Endothelial cell of umbilical vein (primary cell): ENCODE measurements at regions not wholly inside any gene's neighbourhood (a gene's known extent, or its start where the extent isn't known, plus 50 kb on each side); places are given as distances from the start of the nearest gene placed in this dataset.

Experiments
- BruUV-seq: library from RNA; stranded (reverse); fragments of 400-500 nt; replicated peaks from 2 replicates; lab custom pipeline; 2021; lab: Mats Ljungman, UMichigan
- CTCF ChIA-PET: fragments of 300-600, 350-600 bp; sonication (Branson Sonifier 250); formaldehyde crosslinking; loops from one replicate; lab custom pipeline; 2021; ENCODE audit warnings: antibody characterized with exemption, inconsistent platforms; lab: Charles Lee
- POLR2A ChIA-PET: fragments of 300-600, 350-600 bp; sonication (Branson Sonifier 250); formaldehyde crosslinking; loops from one replicate; lab custom pipeline; 2021; ENCODE audit warnings: antibody characterized with exemption, inconsistent platforms; lab: Charles Lee
- DNase-seq: peaks from one replicate; pipeline ENCODE4 v3.0.0-alpha.2; 2011; ENCODE audit warnings: low read depth, low spot score
- FAIRE-seq: peaks from 2 replicates; lab custom pipeline; 2011; peaks lifted over from hg19 to GRCh38; lab: Jason Lieb, UNC
- H2AFZ ChIP-seq: 2 replicates; pipeline ENCODE4 v1.6.0; 2012; ENCODE audit warnings: low read depth, low read length, control low read depth, inconsistent platforms
- H3K27ac ChIP-seq: 2 replicates; pipeline ENCODE4 v1.5.1; 2011; ENCODE audit warnings: low read depth, mild to moderate bottlenecking, control low read depth, low read length, moderate library complexity; ENCODE audit not compliant: insufficient read depth
- H3K27me3 ChIP-seq, 2 experiments: 2 replicates each; pipeline versions ENCODE4 v1.6.0 to v1.6.1; 2011; ENCODE audit warnings: low read length in 2 of 2, mixed read lengths in 1 of 2; ENCODE audit not compliant: control insufficient read depth in 2 of 2, insufficient read depth in 2 of 2
- H3K36me3 ChIP-seq, 2 experiments: 2 replicates in 1 of 2; 3 replicates in 1 of 2; pipeline ENCODE4 v1.5.1; 2011; ENCODE audit warnings: low read length in 2 of 2, mild to moderate bottlenecking in 1 of 2, moderate library complexity in 1 of 2; ENCODE audit not compliant: control insufficient read depth in 2 of 2, insufficient read depth in 2 of 2; ENCODE audit errors: extremely low read depth in 1 of 2
- H3K4me1 ChIP-seq: 3 replicates; pipeline ENCODE4 v1.5.1; 2011; ENCODE audit warnings: mild to moderate bottlenecking, low read length; ENCODE audit not compliant: control insufficient read depth, insufficient read depth; ENCODE audit errors: extremely low read depth
- H3K4me2 ChIP-seq: 2 replicates; pipeline ENCODE4 v1.6.1; 2011; ENCODE audit warnings: low read length, control low read depth, mixed read lengths; ENCODE audit not compliant: insufficient read depth
- H3K4me3 ChIP-seq, 3 experiments: fragments of 200-600 bp in 1 of 3; sonication (generic), shearing (Covaris generic) in 1 of 3; replicated peaks in 1 of 3; 2 replicates each; pipeline ENCODE4 v1.5.1; 2011 to 2016; ENCODE audit warnings: control low read depth in 3 of 3, low read length in 3 of 3, mild to moderate bottlenecking in 2 of 3, inconsistent platforms in 1 of 3, low read depth in 1 of 3, moderate library complexity in 1 of 3; ENCODE audit not compliant: insufficient read depth in 1 of 3
- H3K79me2 ChIP-seq: 2 replicates; pipeline ENCODE4 v1.6.0; 2012; ENCODE audit warnings: low read length, inconsistent platforms; ENCODE audit not compliant: control insufficient read depth, insufficient read depth
- H3K9ac ChIP-seq: replicated peaks from 2 replicates; pipeline ENCODE3; 2011; ENCODE audit warnings: low read length, control low read depth; ENCODE audit not compliant: insufficient read depth; ENCODE audit errors: extremely low read depth
- H3K9me1 ChIP-seq: replicated peaks from 3 replicates; pipeline ENCODE4 v1.6.0; 2011; ENCODE audit warnings: mild to moderate bottlenecking, low read length; ENCODE audit not compliant: control insufficient read depth, insufficient read depth; ENCODE audit errors: extremely low read depth
- H3K9me3 ChIP-seq: replicated peaks from 2 replicates; pipeline ENCODE4 v1.5.1; 2012; ENCODE audit warnings: low read length, inconsistent platforms; ENCODE audit not compliant: control insufficient read depth, insufficient read depth
- H4K20me1 ChIP-seq: replicated peaks from 2 replicates; pipeline ENCODE3; 2011; ENCODE audit warnings: mild to moderate bottlenecking, low read length; ENCODE audit not compliant: control insufficient read depth, insufficient read depth; ENCODE audit errors: extremely low read depth
- EZH2 ChIP-seq: IDR thresholded peaks from 2 replicates; pipeline ENCODE4 v1.6.1; 2012; ENCODE audit warnings: borderline replicate concordance, low read depth, mild to moderate bottlenecking, moderate library complexity, low read length, inconsistent platforms; ENCODE audit not compliant: severe bottlenecking
- FOS ChIP-seq: IDR thresholded peaks from 2 replicates; pipeline ENCODE4 v1.6.1; 2011; ENCODE audit warnings: mild to moderate bottlenecking, low read length, moderate library complexity, borderline replicate concordance; ENCODE audit not compliant: insufficient read depth
- GATA2 ChIP-seq: IDR thresholded peaks from 2 replicates; pipeline ENCODE4 v1.7.0; 2011; ENCODE audit warnings: low read depth, mild to moderate bottlenecking, moderate library complexity, mixed read lengths, low read length; ENCODE audit not compliant: insufficient read length, insufficient read depth
- JUN ChIP-seq: IDR thresholded peaks from 2 replicates; pipeline ENCODE4 v1.6.1; 2011; ENCODE audit warnings: borderline replicate concordance, low read depth; ENCODE audit not compliant: insufficient read length, insufficient read depth
- MYC ChIP-seq: IDR thresholded peaks from one replicate; pipeline ENCODE4 v1.6.1; 2011; ENCODE audit warnings: mild to moderate bottlenecking, low read depth, low read length
- POLR2A ChIP-seq: IDR thresholded peaks from 2 replicates; pipeline ENCODE4 v1.6.1; 2012; ENCODE audit warnings: low read depth, mild to moderate bottlenecking, control low read depth, low read length
- POLR2AphosphoS5 ChIP-seq: IDR thresholded peaks from 2 replicates; pipeline ENCODE4 v1.6.1; 2012; ENCODE audit warnings: low read depth, mild to moderate bottlenecking, control low read depth, low read length, moderate library complexity; ENCODE audit not compliant: insufficient read depth
- dilution Hi-C: fragments of 300-500 bp; cut with MboI; formaldehyde crosslinking; loops from one replicate; pipeline ENCODE4 v1.15.0; 2019; ENCODE audit warnings: low sequenced_read_pairs; ENCODE audit not compliant: extremely low pct_ligation_motif_present
- intact Hi-C: fragments of 100-400 bp; cut with micrococcal nuclease; formaldehyde crosslinking; loops from one replicate; pipeline ENCODE4 v1.10.0; 2022
- TF ChIP-seq, protein P1 (sequence below): IDR thresholded peaks from 2 replicates; pipeline ENCODE4 v1.6.1; 2011; ENCODE audit not compliant: insufficient read depth, insufficient read length
- TF ChIP-seq, protein P2 (sequence below), 2 donors: IDR thresholded peaks; 1 replicate in 1 of 2; 2 replicates in 1 of 2; pipeline ENCODE4 v1.5.1; 2011; ENCODE audit warnings: low read length in 2 of 2, mild to moderate bottlenecking in 2 of 2, moderate library complexity in 2 of 2, control low read depth in 1 of 2, inconsistent platforms in 1 of 2, low read depth in 1 of 2; ENCODE audit not compliant: insufficient read depth in 1 of 2; ENCODE audit errors: extremely low read depth in 1 of 2

DNA sequence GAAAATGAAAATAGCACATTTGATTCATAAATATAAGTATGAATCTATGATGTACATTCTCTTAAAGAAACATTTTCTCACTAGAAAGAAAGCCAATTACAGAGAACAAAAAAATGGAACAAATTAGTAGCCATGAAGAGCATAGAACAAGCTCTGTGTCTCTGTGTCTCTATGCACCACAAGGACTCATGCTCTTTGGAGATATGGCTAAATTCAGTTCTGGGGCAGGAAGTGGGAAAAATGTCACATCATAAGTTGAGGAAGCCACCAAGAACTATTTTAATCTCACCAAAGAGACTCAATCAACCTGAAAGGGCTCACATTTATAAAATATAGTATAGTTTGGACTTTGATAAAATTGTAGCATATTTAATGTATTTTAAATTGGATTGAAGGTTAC, 1259.8 kb upstream of the GJE1 start:
- Histone ChIP-seq H3K9me3 (no peaks in the 10 kb centered on the region), H3K36me3 (no peaks in the 10 kb centered on the region), H3K4me1 (no peaks in the 10 kb centered on the region), H3K9me1 (no peaks in the 10 kb centered on the region), H3K9ac (no peak overlapping the region), H2AFZ (no peak overlapping the region), H3K4me2 (no peak overlapping the region), H3K79me2 (no peaks in the 10 kb centered on the region), H3K27me3 (no peaks in the 10 kb centered on the region), H3K4me3 (no peak overlapping the region), H4K20me1 (no peaks in the 10 kb centered on the region), H3K27ac (no peak overlapping the region)
- no TSS peak for BruUV-seq
- intact Hi-C loops (no loop called here), dilution Hi-C loops (no loop called here)
- DNase-seq (no peak), FAIRE-seq (no peak)
- ChIA-PET CTCF (no interaction called here), POLR2A (no interaction called here)
- TF ChIP-seq EZH2 (no peak), GATA2 (no peak), MYC (no peak), JUN (no peak), FOS (no peak), POLR2A (no peak), POLR2AphosphoS5 (no peak)
- TF ChIP-seq, protein P1, sequence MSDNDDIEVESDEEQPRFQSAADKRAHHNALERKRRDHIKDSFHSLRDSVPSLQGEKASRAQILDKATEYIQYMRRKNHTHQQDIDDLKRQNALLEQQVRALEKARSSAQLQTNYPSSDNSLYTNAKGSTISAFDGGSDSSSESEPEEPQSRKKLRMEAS, result no peak
- TF ChIP-seq, protein P2, sequence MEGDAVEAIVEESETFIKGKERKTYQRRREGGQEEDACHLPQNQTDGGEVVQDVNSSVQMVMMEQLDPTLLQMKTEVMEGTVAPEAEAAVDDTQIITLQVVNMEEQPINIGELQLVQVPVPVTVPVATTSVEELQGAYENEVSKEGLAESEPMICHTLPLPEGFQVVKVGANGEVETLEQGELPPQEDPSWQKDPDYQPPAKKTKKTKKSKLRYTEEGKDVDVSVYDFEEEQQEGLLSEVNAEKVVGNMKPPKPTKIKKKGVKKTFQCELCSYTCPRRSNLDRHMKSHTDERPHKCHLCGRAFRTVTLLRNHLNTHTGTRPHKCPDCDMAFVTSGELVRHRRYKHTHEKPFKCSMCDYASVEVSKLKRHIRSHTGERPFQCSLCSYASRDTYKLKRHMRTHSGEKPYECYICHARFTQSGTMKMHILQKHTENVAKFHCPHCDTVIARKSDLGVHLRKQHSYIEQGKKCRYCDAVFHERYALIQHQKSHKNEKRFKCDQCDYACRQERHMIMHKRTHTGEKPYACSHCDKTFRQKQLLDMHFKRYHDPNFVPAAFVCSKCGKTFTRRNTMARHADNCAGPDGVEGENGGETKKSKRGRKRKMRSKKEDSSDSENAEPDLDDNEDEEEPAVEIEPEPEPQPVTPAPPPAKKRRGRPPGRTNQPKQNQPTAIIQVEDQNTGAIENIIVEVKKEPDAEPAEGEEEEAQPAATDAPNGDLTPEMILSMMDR (IDR thresholded peaks at IDR 0.05; ENCODE audit: extremely low read depth in 1 of 2, insufficient read depth in 1 of 2, low read depth in 1 of 2, low read length in 2 of 2), result no peak
